ENCODE measurements at regions not wholly inside any gene's neighbourhood (a gene's known extent, or its start where the extent isn't known, plus 50 kb on each side); places are given as distances from the start of the nearest gene placed in this dataset.

DNA sequence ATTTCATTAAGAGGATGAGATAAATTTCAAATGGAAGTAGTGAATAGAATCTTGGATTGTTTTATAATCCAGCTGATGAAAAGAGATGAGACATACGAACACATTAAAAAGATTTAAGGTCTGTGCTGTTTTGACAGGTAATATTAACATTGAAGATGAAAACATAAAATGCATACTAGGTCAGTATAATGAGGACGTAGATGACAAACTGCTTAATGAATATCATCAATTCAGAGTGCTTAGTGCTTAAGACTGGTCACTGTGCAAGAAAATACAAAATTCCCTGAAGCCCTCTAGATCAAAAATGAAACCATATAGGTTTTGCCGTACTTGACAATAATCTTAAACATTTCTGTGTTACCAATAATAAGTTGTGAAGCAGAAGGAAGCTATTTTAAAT is 173.4 kb upstream of the THRB start:
- no peak for DNase-seq
- intact Hi-C loops (cut with micrococcal nuclease; ENCODE audit: unreplicated experiment) = no loop called here
- H3K36me3 Mint-ChIP-seq (ENCODE audit: insufficient read depth, unreplicated experiment) = no peaks in the 10 kb centered on the region
- H3K4me1 Mint-ChIP-seq (ENCODE audit: low read depth, unreplicated experiment) = no peaks in the 10 kb centered on the region
- no peak overlapping the region for H3K27ac Mint-ChIP-seq (ENCODE audit: unreplicated experiment)
- TF ChIP-seq, protein P1, sequence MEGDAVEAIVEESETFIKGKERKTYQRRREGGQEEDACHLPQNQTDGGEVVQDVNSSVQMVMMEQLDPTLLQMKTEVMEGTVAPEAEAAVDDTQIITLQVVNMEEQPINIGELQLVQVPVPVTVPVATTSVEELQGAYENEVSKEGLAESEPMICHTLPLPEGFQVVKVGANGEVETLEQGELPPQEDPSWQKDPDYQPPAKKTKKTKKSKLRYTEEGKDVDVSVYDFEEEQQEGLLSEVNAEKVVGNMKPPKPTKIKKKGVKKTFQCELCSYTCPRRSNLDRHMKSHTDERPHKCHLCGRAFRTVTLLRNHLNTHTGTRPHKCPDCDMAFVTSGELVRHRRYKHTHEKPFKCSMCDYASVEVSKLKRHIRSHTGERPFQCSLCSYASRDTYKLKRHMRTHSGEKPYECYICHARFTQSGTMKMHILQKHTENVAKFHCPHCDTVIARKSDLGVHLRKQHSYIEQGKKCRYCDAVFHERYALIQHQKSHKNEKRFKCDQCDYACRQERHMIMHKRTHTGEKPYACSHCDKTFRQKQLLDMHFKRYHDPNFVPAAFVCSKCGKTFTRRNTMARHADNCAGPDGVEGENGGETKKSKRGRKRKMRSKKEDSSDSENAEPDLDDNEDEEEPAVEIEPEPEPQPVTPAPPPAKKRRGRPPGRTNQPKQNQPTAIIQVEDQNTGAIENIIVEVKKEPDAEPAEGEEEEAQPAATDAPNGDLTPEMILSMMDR (IDR thresholded peaks at IDR 0.05; ENCODE audit: unreplicated experiment) = no peak
- H3K9me3 Mint-ChIP-seq (ENCODE audit: low read depth, unreplicated experiment) = no peaks in the 10 kb centered on the region
- no peak overlapping the region for H3K4me3 Mint-ChIP-seq (ENCODE audit: low read depth, unreplicated experiment)
- CTCF ChIA-PET = no interaction called here
- H3K27me3 Mint-ChIP-seq (ENCODE audit: unreplicated experiment) = no peaks in the 10 kb centered on the region
- no TSS peak for BruUV-seq (replicated peaks)

DNA sequence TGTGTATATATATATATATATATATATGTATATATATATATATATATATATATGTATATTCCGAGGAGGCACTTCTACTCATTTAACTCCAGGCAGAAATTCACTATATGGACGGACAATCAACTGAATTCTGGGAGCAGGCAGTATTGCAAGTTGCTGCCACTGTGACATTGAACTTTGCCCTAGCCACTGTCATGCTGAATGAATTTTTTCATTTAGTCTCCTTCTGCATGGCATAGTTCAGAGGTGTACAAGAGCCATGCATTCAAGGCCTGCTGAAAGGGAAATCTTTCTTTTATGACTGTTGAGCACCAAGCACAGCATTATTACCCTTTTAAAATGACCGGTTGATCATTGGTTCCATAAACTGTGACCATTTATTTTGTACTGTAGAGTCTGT is 176.2 kb upstream of the THRB start:
- H3K9me3 Mint-ChIP-seq (ENCODE audit: low read depth, unreplicated experiment) = no peaks in the 10 kb centered on the region
- H3K27ac Mint-ChIP-seq (ENCODE audit: unreplicated experiment) = no peak overlapping the region
- TF ChIP-seq, protein P1 (IDR thresholded peaks at IDR 0.05; ENCODE audit: unreplicated experiment) = no peak
- BruUV-seq (replicated peaks) = no TSS peak
- no peaks in the 10 kb centered on the region for H3K36me3 Mint-ChIP-seq (ENCODE audit: insufficient read depth, unreplicated experiment)
- no peaks in the 10 kb centered on the region for H3K4me1 Mint-ChIP-seq (ENCODE audit: low read depth, unreplicated experiment)
- H3K27me3 Mint-ChIP-seq (ENCODE audit: unreplicated experiment) = no peaks in the 10 kb centered on the region
- DNase-seq = no peak
- no peak overlapping the region for H3K4me3 Mint-ChIP-seq (ENCODE audit: low read depth, unreplicated experiment)
- CTCF ChIA-PET = no interaction called here
- intact Hi-C loops (cut with micrococcal nuclease; ENCODE audit: unreplicated experiment) = no loop called here

DNA sequence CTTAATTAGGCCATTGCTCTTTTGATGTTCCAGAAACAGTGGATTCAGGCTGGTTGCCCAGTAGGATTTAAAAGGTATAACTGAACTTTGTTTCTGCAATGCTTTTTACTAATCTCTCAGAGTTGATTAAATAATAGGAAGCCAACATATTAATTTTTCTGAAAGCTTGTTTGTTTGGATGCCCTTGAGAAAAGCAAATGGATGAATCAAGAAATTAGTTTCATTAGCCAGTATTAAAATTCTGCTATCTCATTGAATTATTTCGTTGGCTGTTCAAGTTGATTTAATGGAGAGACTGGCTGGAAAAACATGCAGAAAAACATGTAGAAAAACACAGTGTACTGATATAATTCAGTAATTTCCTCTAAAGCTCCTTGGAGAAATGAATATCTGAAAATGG is 178.9 kb upstream of the THRB start:
- no peak overlapping the region for H3K27ac Mint-ChIP-seq (ENCODE audit: unreplicated experiment)
- H3K27me3 Mint-ChIP-seq (ENCODE audit: unreplicated experiment) = no peaks in the 10 kb centered on the region
- peaks cover 14% of the 10 kb centered on the region for H3K4me1 Mint-ChIP-seq (ENCODE audit: low read depth, unreplicated experiment)
- no TSS peak for BruUV-seq (replicated peaks)
- no peaks in the 10 kb centered on the region for H3K9me3 Mint-ChIP-seq (ENCODE audit: low read depth, unreplicated experiment)
- no peaks in the 10 kb centered on the region for H3K36me3 Mint-ChIP-seq (ENCODE audit: insufficient read depth, unreplicated experiment)
- no peak for DNase-seq
- CTCF ChIA-PET = no interaction called here
- H3K4me3 Mint-ChIP-seq (ENCODE audit: low read depth, unreplicated experiment) = no peak overlapping the region
- TF ChIP-seq, protein P1 (IDR thresholded peaks at IDR 0.05; ENCODE audit: unreplicated experiment) = no peak
- intact Hi-C loops (cut with micrococcal nuclease; ENCODE audit: unreplicated experiment) = no loop called here

DNA sequence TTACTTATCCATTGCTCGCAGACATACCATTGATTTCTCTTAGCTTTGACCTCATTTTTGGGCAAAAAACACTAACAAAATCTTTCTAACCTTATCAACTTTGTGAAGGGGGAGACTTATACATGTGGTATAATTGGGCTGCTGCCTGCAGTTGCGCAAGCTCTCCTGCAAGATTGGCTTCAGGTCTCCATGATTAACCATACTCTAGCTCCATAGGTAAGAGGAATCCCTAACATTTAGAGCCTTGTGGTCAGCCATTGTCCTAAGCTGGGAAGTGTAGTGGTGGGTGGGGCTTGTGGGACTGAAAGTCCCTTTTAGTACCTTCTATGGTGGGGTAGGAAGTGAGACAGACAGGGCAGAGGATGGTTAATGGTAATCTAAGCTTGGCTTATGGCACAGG is 179.6 kb upstream of the THRB start:
- BruUV-seq (replicated peaks) = no TSS peak

More for the DNA sequence above, 179.6 kb upstream of the THRB start:
- CTCF ChIA-PET = no interaction called here
- DNase-seq = no peak
- H3K4me1 Mint-ChIP-seq (ENCODE audit: low read depth, unreplicated experiment) = peaks cover 20% of the 10 kb centered on the region
- intact Hi-C loops (cut with micrococcal nuclease; ENCODE audit: unreplicated experiment) = no loop called here
- TF ChIP-seq, protein P1 (IDR thresholded peaks at IDR 0.05; ENCODE audit: unreplicated experiment) = no peak
- H3K27me3 Mint-ChIP-seq (ENCODE audit: unreplicated experiment) = no peaks in the 10 kb centered on the region
- no peaks in the 10 kb centered on the region for H3K9me3 Mint-ChIP-seq (ENCODE audit: low read depth, unreplicated experiment)
- H3K27ac Mint-ChIP-seq (ENCODE audit: unreplicated experiment) = no peak overlapping the region
- no peaks in the 10 kb centered on the region for H3K36me3 Mint-ChIP-seq (ENCODE audit: insufficient read depth, unreplicated experiment)
- H3K4me3 Mint-ChIP-seq (ENCODE audit: low read depth, unreplicated experiment) = no peak overlapping the region

Data from Calu3 (cell line).